SK-N-SH (cell line): ENCODE measurements at regions not wholly inside any gene's neighbourhood (a gene's known extent, or its start where the extent isn't known, plus 50 kb on each side); places are given as distances from the start of the nearest gene placed in this dataset.

Experiments used
- RAD21 ChIP-seq: IDR thresholded peaks from 2 replicates; pipeline ENCODE4 v1.6.1; 2012; ENCODE audit warnings: mild to moderate bottlenecking, low read length
- TF ChIP-seq, protein P1 (sequence below): IDR thresholded peaks from 2 replicates; pipeline ENCODE4 v1.4.0; 2012; ENCODE audit warnings: low read depth
- TF ChIP-seq, protein P2 (sequence below): fragments of 200-600 bp; sonication (generic); IDR thresholded peaks from 2 replicates; pipeline ENCODE4 v1.6.1; 2017; ENCODE audit warnings: antibody characterized with exemption, mild to moderate bottlenecking, moderate library complexity

DNA sequence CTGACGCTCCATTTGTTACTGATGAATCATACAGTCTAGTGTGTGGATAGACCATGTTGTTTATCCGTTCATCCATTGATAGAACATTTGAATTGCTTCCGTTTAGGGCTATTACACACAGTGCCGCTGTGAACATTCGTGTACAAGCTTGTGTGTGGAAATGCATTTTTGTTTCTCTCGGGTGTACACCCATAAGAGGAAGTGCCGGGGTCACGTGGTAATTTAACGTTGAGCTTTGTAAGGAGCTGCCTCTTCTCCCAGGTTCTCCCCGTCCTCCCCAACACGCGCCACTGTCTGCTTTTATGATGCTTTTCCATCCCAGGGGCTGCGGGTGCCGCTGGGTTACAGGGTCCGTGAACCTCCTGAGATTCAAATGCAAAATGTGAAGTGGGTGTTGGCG is 142.3 kb downstream of the IGLL1 start:
- TF ChIP-seq, protein P1, sequence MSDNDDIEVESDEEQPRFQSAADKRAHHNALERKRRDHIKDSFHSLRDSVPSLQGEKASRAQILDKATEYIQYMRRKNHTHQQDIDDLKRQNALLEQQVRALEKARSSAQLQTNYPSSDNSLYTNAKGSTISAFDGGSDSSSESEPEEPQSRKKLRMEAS = no peak
- no peak for TF ChIP-seq RAD21
- TF ChIP-seq, protein P2, sequence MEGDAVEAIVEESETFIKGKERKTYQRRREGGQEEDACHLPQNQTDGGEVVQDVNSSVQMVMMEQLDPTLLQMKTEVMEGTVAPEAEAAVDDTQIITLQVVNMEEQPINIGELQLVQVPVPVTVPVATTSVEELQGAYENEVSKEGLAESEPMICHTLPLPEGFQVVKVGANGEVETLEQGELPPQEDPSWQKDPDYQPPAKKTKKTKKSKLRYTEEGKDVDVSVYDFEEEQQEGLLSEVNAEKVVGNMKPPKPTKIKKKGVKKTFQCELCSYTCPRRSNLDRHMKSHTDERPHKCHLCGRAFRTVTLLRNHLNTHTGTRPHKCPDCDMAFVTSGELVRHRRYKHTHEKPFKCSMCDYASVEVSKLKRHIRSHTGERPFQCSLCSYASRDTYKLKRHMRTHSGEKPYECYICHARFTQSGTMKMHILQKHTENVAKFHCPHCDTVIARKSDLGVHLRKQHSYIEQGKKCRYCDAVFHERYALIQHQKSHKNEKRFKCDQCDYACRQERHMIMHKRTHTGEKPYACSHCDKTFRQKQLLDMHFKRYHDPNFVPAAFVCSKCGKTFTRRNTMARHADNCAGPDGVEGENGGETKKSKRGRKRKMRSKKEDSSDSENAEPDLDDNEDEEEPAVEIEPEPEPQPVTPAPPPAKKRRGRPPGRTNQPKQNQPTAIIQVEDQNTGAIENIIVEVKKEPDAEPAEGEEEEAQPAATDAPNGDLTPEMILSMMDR = no peak
